ENCODE measurements at regions not wholly inside any gene's neighbourhood (a gene's known extent, or its start where the extent isn't known, plus 50 kb on each side); places are given as distances from the start of the nearest gene placed in this dataset.
"Not testable (repeated sequence)": the region's sequence is repeated elsewhere in the genome, so short reads cannot be mapped to it uniquely, and the experiment has no call there.

- intact Hi-C loops (cut with DNase I): no loop called here
- WGBS (ENCODE audit: insufficient coverage, low coverage, low lambda C conversion rate, missing lambda C conversion rate): 63% methylated on average over 1 of the region's 1 CpG
- TF ChIP-seq POLR2A (IDR thresholded peaks at IDR 0.05) (no peak), CTCF (IDR thresholded peaks at IDR 0.05) (no peak)
These were observed 1221.8 kb downstream of the TYW1 start for GRCh38 chr7:68218461-68218860.

GRCh38 chr7:68222311-68222710, 1225.7 kb downstream of the TYW1 start:
- WGBS (ENCODE audit: insufficient coverage, low coverage, low lambda C conversion rate, missing lambda C conversion rate): 57% methylated on average over 1 of the region's 1 CpG
- no peaks in the 10 kb centered on the region for H3K36me3 ChIP-seq
- no peaks in the 10 kb centered on the region for H3K9me3 ChIP-seq
- H3K4me3 ChIP-seq: no peak overlapping the region
- no peak overlapping the region for H3K27ac ChIP-seq
- intact Hi-C loops (cut with DNase I): no loop called here
- ATAC-seq: no peak
- no peak for DNase-seq
- no peaks in the 10 kb centered on the region for H3K4me1 ChIP-seq
- TF ChIP-seq POLR2A (IDR thresholded peaks at IDR 0.05) (no peak), CTCF (IDR thresholded peaks at IDR 0.05) (no peak)
- no peaks in the 10 kb centered on the region for H3K27me3 ChIP-seq

More at GRCh38 chr7:68218461-68218860, 1221.8 kb downstream of the TYW1 start:
- no peak for DNase-seq
- H3K27me3 ChIP-seq: no peaks in the 10 kb centered on the region
- no peak for ATAC-seq
- no peaks in the 10 kb centered on the region for H3K9me3 ChIP-seq
- H3K36me3 ChIP-seq: no peaks in the 10 kb centered on the region
- H3K27ac ChIP-seq: no peak overlapping the region
- no peaks in the 10 kb centered on the region for H3K4me1 ChIP-seq
- no peak overlapping the region for H3K4me3 ChIP-seq

GRCh38 chr7:68224041-68224741, 1227.6 kb downstream of the TYW1 start:
- WGBS (ENCODE audit: insufficient coverage, low coverage, low lambda C conversion rate, missing lambda C conversion rate): 38% methylated on average over 10 of the region's 10 CpGs
- DNase-seq (no peak), ATAC-seq (no peak)
- intact Hi-C loops (cut with DNase I): no loop called here
- no peak overlapping the region for H3K4me3 ChIP-seq
- TF ChIP-seq POLR2A (IDR thresholded peaks at IDR 0.05) (no peak), CTCF (IDR thresholded peaks at IDR 0.05) (no peak)
- H3K4me1 ChIP-seq: no peaks in the 10 kb centered on the region
- H3K27ac ChIP-seq: no peak overlapping the region
- no peaks in the 10 kb centered on the region for H3K27me3 ChIP-seq
- H3K36me3 ChIP-seq: no peaks in the 10 kb centered on the region
- no peaks in the 10 kb centered on the region for H3K9me3 ChIP-seq

- H3K9me3 ChIP-seq; intact Hi-C loops (cut with DNase I); H3K27ac ChIP-seq; DNase-seq; H3K4me1 ChIP-seq; H3K36me3 ChIP-seq; H3K4me3 ChIP-seq; H3K27me3 ChIP-seq; ATAC-seq: not testable (repeated sequence)
- no CpG with 5 or more reads among the region's 28 CpGs for WGBS (ENCODE audit: insufficient coverage, low coverage, low lambda C conversion rate, missing lambda C conversion rate)
These were observed 1234.4 kb downstream of the TYW1 start for GRCh38 chr7:68231011-68231410.

- no peak for ATAC-seq
- Histone ChIP-seq H3K4me3 (no peak overlapping the region), H3K9me3 (no peaks in the 10 kb centered on the region), H3K27me3 (no peaks in the 10 kb centered on the region), H3K4me1 (no peaks in the 10 kb centered on the region), H3K36me3 (no peaks in the 10 kb centered on the region), H3K27ac (no peak overlapping the region)
- no peak for TF ChIP-seq CTCF (IDR thresholded peaks at IDR 0.05)
- no peak for TF ChIP-seq POLR2A (IDR thresholded peaks at IDR 0.05)
- intact Hi-C loops (cut with DNase I): no loop called here
- no peak for DNase-seq
- WGBS (ENCODE audit: insufficient coverage, low coverage, low lambda C conversion rate, missing lambda C conversion rate): 71% methylated on average over 1 of the region's 1 CpG
These were observed 1239.3 kb downstream of the TYW1 start for GRCh38 chr7:68235937-68236336.
